ENCODE measurements at regions not wholly inside any gene's neighbourhood (a gene's known extent, or its start where the extent isn't known, plus 50 kb on each side); places are given as distances from the start of the nearest gene placed in this dataset.
"Not testable (repeated sequence)": the region's sequence is repeated elsewhere in the genome, so short reads cannot be mapped to it uniquely, and the experiment has no call there.

- H3K27me3 ChIP-seq, result no peaks in the 10 kb centered on the region
- H3K4me3 ChIP-seq, result no peak overlapping the region
- no peak for TF ChIP-seq EP300 (IDR thresholded peaks at IDR 0.05)
- TF ChIP-seq POLR2A (IDR thresholded peaks at IDR 0.05), result no peak
- TF ChIP-seq CTCF (IDR thresholded peaks at IDR 0.05), result no peak
- no peak overlapping the region for H3K27ac ChIP-seq
- 87 to 94% (median 91%) methylated on average over 1 of the region's 1 CpG for WGBS, 3 donors
- no peaks in the 10 kb centered on the region for H3K36me3 ChIP-seq
- no peaks in the 10 kb centered on the region for H3K9me3 ChIP-seq
- no peak for DNase-seq
- H3K4me1 ChIP-seq (ENCODE audit: insufficient read depth), result no peaks in the 10 kb centered on the region
- intact Hi-C loops (cut with DNase I), result no loop called here
Observed at GRCh38 chr3:191727338-191727737, 266.4 kb downstream of the PYDC2 start.

GRCh38 chr3:191728186-191728585 lies 267.2 kb downstream of the PYDC2 start:
- intact Hi-C loops (cut with DNase I), result no loop called here
- H3K27ac ChIP-seq, result no peak overlapping the region
- no peak for TF ChIP-seq EP300 (IDR thresholded peaks at IDR 0.05)
- no peak for TF ChIP-seq POLR2A (IDR thresholded peaks at IDR 0.05)
- no peak for TF ChIP-seq CTCF (IDR thresholded peaks at IDR 0.05)
- no peaks in the 10 kb centered on the region for H3K36me3 ChIP-seq
- H3K4me1 ChIP-seq (ENCODE audit: insufficient read depth), result no peaks in the 10 kb centered on the region
- no peak for DNase-seq
- no peaks in the 10 kb centered on the region for H3K27me3 ChIP-seq
- WGBS, 3 donors, result 74 to 83% (median 80%) methylated on average over 1 of the region's 1 CpG
- H3K9me3 ChIP-seq, result no peaks in the 10 kb centered on the region
- H3K4me3 ChIP-seq, result no peak overlapping the region

GRCh38 chr3:191737742-191738141 lies 276.8 kb downstream of the PYDC2 start:
- H3K4me1 ChIP-seq (ENCODE audit: insufficient read depth), result no peaks in the 10 kb centered on the region
- no peaks in the 10 kb centered on the region for H3K27me3 ChIP-seq
- no peaks in the 10 kb centered on the region for H3K36me3 ChIP-seq
- intact Hi-C loops (cut with DNase I), result no loop called here
- no peak for TF ChIP-seq POLR2A (IDR thresholded peaks at IDR 0.05)
- TF ChIP-seq CTCF (IDR thresholded peaks at IDR 0.05), result no peak
- no peak for TF ChIP-seq EP300 (IDR thresholded peaks at IDR 0.05)
- 38 to 76% (median 75%) methylated on average over 1 of the region's 1 CpG for WGBS, 3 donors
- no peak overlapping the region for H3K27ac ChIP-seq
- DNase-seq, result no peak
- H3K4me3 ChIP-seq, result no peak overlapping the region
- H3K9me3 ChIP-seq, result no peaks in the 10 kb centered on the region

- H3K4me3 ChIP-seq, result no peak overlapping the region
- no peak for DNase-seq
- 74 to 83% (median 78%) methylated on average over 2 of the region's 2 CpGs for WGBS, 3 donors
- intact Hi-C loops (cut with DNase I), result no loop called here
- no peaks in the 10 kb centered on the region for H3K36me3 ChIP-seq
- TF ChIP-seq POLR2A (IDR thresholded peaks at IDR 0.05) (no peak), CTCF (IDR thresholded peaks at IDR 0.05) (no peak), EP300 (IDR thresholded peaks at IDR 0.05) (no peak)
- H3K27me3 ChIP-seq, result no peaks in the 10 kb centered on the region
- no peaks in the 10 kb centered on the region for H3K9me3 ChIP-seq
- H3K4me1 ChIP-seq (ENCODE audit: insufficient read depth), result no peaks in the 10 kb centered on the region
- H3K27ac ChIP-seq, result no peak overlapping the region
Observed at GRCh38 chr3:191740712-191741111, 279.7 kb downstream of the PYDC2 start.

- intact Hi-C loops (cut with DNase I); H3K27ac ChIP-seq: not testable (repeated sequence)
Observed at GRCh38 chr3:191741847-191742350, 280.9 kb downstream of the PYDC2 start.

More at GRCh38 chr3:191741847-191742350, 280.9 kb downstream of the PYDC2 start:
- not testable (repeated sequence) for H3K4me1 ChIP-seq (ENCODE audit: insufficient read depth); H3K4me3 ChIP-seq; H3K9me3 ChIP-seq; H3K36me3 ChIP-seq; DNase-seq; H3K27me3 ChIP-seq
- 67 to 83% (median 78%) methylated on average over 1 of the region's 1 CpG for WGBS, 3 donors

Data from ovary (tissue), 7 donors.